ENCODE measurements at regions not wholly inside any gene's neighbourhood (a gene's known extent, or its start where the extent isn't known, plus 50 kb on each side); places are given as distances from the start of the nearest gene placed in this dataset.
"Not testable (repeated sequence)": the region's sequence is repeated elsewhere in the genome, so short reads cannot be mapped to it uniquely, and the experiment has no call there.

DNA sequence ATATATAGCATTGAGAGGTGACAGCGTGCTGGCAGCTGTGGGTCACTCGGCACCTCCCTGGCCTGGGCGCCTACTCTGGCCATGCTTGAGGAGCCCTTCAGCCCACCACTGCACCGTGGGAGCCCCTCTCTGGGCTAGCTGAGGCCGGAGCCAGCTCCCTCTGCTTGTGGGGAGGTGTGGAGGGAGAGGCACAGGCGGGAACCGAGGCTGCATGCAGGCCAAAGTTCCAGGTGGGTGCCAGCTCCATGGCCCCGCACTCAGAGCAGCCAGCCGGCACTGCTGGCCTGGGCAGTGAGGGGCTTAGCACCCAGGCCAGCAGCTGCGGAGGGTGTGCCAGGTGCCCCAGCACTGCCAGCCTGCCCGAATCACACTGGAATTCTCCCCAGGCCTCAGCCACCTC lies 299.9 kb upstream of the PABPC4L start:
- DNase-seq (ENCODE audit: low spot score) = not testable (repeated sequence)

- no peak for DNase-seq (ENCODE audit: low spot score)
Measured at GRCh38 chr4:134499074-134499473, 297.5 kb upstream of the PABPC4L start.

DNA sequence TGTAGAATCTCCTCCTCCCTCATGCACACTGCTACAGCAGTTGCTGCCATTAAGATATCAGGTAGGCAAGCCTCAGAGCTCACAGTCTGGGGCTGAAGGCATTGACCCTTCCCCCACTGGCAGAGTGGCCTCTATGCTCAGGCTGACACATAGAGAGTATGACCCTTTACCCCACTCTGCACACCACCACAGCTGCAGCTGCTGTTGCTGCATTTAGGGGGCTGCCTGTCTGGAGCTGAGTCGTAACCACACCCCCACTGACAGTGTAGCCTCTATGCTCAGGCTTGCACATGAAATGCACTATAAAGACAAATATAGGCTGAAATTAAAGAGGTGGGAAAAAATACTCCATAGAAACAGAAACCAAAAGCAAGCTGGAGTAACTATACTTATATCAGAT lies 289.3 kb upstream of the PABPC4L start:
- no peak for DNase-seq (ENCODE audit: low spot score)

DNA sequence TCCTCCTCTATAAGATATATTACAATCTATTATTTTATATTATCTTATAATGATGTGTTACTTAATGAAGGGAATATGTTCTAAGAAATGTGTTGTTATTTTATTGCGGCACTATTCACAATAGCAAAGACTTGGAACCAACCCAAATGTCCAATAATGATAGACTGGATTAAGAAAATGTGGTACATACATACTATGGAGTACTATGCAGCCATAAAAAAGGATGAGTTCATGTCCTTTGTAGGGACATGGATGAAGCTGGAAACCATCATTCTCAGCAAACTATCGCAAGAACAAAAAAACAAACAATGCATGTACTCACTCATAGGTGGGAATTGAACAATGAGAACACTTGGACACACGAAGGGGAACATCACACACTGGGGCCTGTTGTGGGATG lies 281.9 kb upstream of the PABPC4L start:
- not testable (repeated sequence) for DNase-seq (ENCODE audit: low spot score)

GRCh38 chr4:134471569-134471968 lies 270.0 kb upstream of the PABPC4L start:
- no peak for DNase-seq (ENCODE audit: low spot score)

DNA sequence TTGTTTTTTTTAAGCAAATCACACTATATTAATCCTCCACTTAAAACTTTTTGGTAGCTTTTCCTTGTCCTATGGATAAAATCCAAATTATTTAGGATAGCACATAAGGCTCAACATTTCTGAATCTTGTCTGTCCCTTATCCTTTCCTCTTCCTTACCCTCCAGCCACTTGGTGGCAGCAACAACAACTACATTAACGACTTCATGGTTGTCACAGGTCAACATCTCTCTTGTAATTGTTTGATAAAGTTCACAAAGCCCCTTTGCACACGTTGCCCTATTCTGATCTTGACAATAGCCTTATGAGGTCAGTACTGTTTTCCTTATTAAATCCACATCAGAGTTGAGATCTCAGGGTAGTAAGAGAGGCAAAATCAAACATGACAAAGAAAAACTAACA lies 269.0 kb upstream of the PABPC4L start:
- peak; percentile 1 for DNase-seq (ENCODE audit: low spot score)

- no peak for DNase-seq (ENCODE audit: low spot score)
Measured at GRCh38 chr4:134465417-134465816, 263.8 kb upstream of the PABPC4L start.

- DNase-seq (ENCODE audit: low spot score) = no peak
Measured at GRCh38 chr4:134463771-134464170, 262.2 kb upstream of the PABPC4L start.

DNA sequence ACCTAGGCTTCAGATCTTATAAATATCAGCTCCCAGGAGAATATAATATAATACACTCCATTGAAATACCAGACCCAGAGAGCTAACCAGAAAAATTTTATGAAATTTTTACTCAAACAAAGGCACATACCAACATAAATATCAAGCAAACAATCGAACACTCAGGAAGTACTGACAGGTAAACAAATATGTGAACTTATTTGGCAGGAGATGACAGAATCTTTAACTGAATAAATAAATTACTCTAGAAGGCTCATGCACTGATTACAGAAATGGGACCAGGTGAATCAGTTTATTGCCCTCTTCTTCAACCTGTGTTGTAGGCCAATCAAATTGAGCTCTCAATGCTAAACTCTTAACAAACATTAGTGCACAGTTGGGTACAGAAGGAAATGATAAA lies 225.2 kb upstream of the PABPC4L start:
- no peak for DNase-seq (ENCODE audit: low spot score)

DNA sequence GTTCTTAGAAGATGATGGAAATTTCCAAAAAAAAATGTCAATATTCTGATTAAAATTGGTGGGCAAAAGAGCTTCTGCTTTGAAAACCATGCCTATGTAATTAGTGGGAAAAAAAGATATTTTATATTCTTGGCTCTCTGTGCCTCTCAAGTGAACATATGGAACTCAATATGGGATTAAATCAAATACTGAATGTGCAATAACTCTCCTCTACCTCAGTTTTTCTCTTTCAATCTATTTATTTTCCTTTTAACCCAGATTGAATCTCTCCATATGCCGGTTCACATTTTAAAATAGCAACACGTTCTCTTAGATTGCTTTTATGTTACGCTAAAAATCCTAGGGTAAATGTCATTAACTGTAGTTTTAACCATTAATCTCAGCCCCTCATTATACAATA lies 224.2 kb upstream of the PABPC4L start:
- no peak for DNase-seq (ENCODE audit: low spot score)

DNA sequence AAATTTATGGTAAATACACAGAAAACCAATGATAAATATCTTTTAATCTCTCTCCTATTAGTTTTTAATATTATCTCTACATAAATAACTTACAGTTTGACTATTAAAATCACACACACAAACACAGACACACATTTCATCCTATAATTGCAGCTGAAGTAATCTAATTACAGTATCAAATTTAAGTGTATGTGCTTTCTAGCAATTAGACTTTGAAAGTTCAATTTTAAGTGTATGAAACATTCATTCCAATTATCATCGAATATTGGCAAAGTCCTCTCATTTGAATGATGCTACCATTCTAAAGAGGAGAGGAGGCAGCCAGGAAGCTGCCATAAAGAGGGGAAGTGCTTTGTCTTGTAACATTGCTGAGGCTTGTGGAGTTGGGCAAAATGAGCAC lies 221.2 kb upstream of the PABPC4L start:
- DNase-seq (ENCODE audit: low spot score) = no peak

GRCh38 chr4:134421734-134422133 lies 220.1 kb upstream of the PABPC4L start:
- no peak for DNase-seq (ENCODE audit: low spot score)

GRCh38 chr4:134408897-134409296 lies 207.3 kb upstream of the PABPC4L start:
- no peak for DNase-seq (ENCODE audit: low spot score)

DNA sequence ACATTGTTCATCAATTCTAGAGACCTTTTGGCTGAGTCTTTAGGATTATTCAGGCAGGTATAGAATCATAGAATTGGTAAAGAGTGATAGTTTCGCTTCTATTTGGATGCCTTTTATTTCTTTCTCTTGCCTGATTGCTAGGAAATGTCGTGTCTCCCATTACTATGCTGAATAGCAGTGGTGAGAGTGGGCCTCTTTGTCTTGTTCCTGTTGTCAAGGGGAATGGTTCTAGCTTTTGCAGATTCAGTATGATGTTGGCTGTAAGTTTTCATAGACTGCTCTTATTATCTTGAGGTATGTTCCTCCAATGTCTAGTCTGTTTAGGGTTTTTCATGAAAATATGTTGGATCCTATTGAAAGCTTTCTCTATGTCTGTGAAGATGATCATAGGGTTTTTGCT lies 200.2 kb upstream of the PABPC4L start:
- no peak for DNase-seq (ENCODE audit: low spot score)

DNA sequence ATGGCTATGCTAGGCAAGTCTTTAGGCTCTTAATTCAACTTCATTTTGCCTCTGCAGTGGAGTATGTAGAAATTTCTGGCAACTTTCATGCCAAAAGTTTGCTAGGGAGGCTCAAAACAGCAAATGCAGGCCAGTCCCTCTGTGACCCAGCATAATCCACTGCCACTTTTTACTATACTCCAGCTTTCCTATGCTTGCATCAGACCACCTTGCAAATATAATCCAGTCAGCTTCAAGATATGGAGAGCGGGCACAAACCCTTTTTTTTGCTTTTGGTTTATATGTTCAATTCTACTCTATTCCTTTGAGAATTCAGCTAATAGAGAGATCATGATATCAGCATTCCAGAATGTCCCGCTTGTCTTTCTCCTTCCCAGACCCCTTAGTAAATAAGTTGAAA lies 192.0 kb upstream of the PABPC4L start:
- DNase-seq (ENCODE audit: low spot score) = no peak

- DNase-seq (ENCODE audit: low spot score) = no peak
Measured at GRCh38 chr4:134390319-134390718, 188.7 kb upstream of the PABPC4L start.

- no peak for DNase-seq (ENCODE audit: low spot score)
Measured at GRCh38 chr4:134388351-134388750, 186.8 kb upstream of the PABPC4L start.

GRCh38 chr4:134382478-134383227 lies 181.1 kb upstream of the PABPC4L start:
- DNase-seq (ENCODE audit: low spot score) = no peak

GRCh38 chr4:134375775-134376174 lies 174.2 kb upstream of the PABPC4L start:
- DNase-seq (ENCODE audit: low spot score) = no peak

- no peak for DNase-seq (ENCODE audit: low spot score)
Measured at GRCh38 chr4:134365852-134366251, 164.3 kb upstream of the PABPC4L start.

GRCh38 chr4:134364928-134365327 lies 163.3 kb upstream of the PABPC4L start:
- DNase-seq (ENCODE audit: low spot score) = no peak

DNA sequence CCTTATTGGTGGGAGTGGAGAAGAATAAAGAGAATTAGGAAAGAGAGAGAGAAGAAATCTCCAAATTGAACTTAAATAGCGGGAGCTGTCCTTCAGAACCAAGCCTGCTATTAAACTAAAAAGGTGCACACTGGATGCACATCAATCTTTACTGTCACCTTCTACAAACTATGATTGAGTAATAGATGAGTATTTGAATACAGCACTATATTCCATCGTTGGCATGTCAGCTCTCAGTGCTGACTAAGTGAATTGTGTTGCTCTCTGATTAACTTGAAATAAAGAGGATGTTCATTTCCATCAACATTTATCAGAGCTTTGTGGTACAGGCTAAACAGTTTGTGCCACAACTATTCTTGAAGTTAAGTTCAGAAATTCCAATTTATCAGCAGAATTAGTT lies 143.7 kb upstream of the PABPC4L start:
- DNase-seq (ENCODE audit: low spot score) = no peak

- DNase-seq (ENCODE audit: low spot score) = no peak
Measured at GRCh38 chr4:134343656-134344055, 142.1 kb upstream of the PABPC4L start.

- no peak for DNase-seq (ENCODE audit: low spot score)
Measured at GRCh38 chr4:134343081-134343480, 141.5 kb upstream of the PABPC4L start.
